Neuronal stem cell (in vitro differentiated cells): ENCODE measurements at regions not wholly inside any gene's neighbourhood (a gene's known extent, or its start where the extent isn't known, plus 50 kb on each side); places are given as distances from the start of the nearest gene placed in this dataset.
A peak's percentile ranks its signal among the peaks of the same experiment; 100 is the strongest.

Experiments
- DNase-seq: peaks from one replicate; pipeline ENCODE4 v3.0.0-alpha.2; 2013; ENCODE audit warnings: low spot score
- H2AFZ ChIP-seq: one replicate; pipeline ENCODE4 v1.6.1; 2013; ENCODE audit warnings: mild to moderate bottlenecking, low read length, inconsistent platforms
- H2AK5ac ChIP-seq: 2 replicates; pipeline ENCODE4 v1.6.1; 2013; ENCODE audit warnings: low read depth, mild to moderate bottlenecking, inconsistent platforms, low read length, moderate library complexity, mixed read lengths
- H2BK120ac ChIP-seq: 2 replicates; pipeline ENCODE4 v1.6.1; 2013; ENCODE audit warnings: low read depth, mild to moderate bottlenecking, inconsistent platforms, low read length, moderate library complexity, mixed read lengths
- H2BK12ac ChIP-seq: one replicate; pipeline ENCODE4 v1.6.1; 2013; ENCODE audit warnings: low read length, inconsistent platforms
- H2BK15ac ChIP-seq: 2 replicates; pipeline ENCODE4 v1.6.1; 2013; ENCODE audit warnings: mild to moderate bottlenecking, low read length, inconsistent platforms, mixed read lengths
- H2BK5ac ChIP-seq: one replicate; pipeline ENCODE4 v1.6.1; 2013; ENCODE audit warnings: inconsistent platforms, mild to moderate bottlenecking, low read length, moderate library complexity
- H3K14ac ChIP-seq: one replicate; pipeline ENCODE4 v1.6.1; 2013; ENCODE audit warnings: low read length, inconsistent platforms
- H3K18ac ChIP-seq: 2 replicates; pipeline ENCODE4 v1.6.1; 2013; ENCODE audit warnings: low read length, inconsistent platforms
- H3K23ac ChIP-seq: 2 replicates; pipeline ENCODE4 v1.6.1; 2013; ENCODE audit warnings: low read depth, mild to moderate bottlenecking, mixed read lengths, low read length, inconsistent platforms; ENCODE audit not compliant: poor library complexity
- H3K27ac ChIP-seq: replicated peaks from 3 replicates; pipeline ENCODE4 v1.5.1; 2013; ENCODE audit warnings: low read length, inconsistent platforms
- H3K27me3 ChIP-seq, 3 experiments: 2 replicates each; pipeline ENCODE4 v1.6.1; 2013; ENCODE audit warnings: low read length in 3 of 3, mild to moderate bottlenecking in 2 of 3, inconsistent platforms in 1 of 3, low read depth in 1 of 3, mixed read lengths in 1 of 3, moderate library complexity in 1 of 3; ENCODE audit not compliant: control insufficient read depth in 3 of 3, insufficient read depth in 3 of 3
- H3K36me3 ChIP-seq, 2 donors: replicated peaks in 1 of 2; 2 replicates each; pipeline ENCODE4 v1.6.1; 2013; ENCODE audit warnings: low read length in 2 of 2; ENCODE audit not compliant: control insufficient read depth in 2 of 2, insufficient read depth in 2 of 2
- H3K4ac ChIP-seq: 2 replicates; pipeline ENCODE4 v1.6.1; 2013; ENCODE audit warnings: inconsistent platforms, mild to moderate bottlenecking, low read length, moderate library complexity
- H3K4me1 ChIP-seq, 2 donors: 1 replicate in 1 of 2; 2 replicates in 1 of 2; pipeline ENCODE4 v1.6.1; 2013; ENCODE audit warnings: low read length in 2 of 2, low read depth in 1 of 2; ENCODE audit not compliant: control insufficient read depth in 2 of 2, insufficient read depth in 1 of 2
- H3K4me2 ChIP-seq: one replicate; pipeline ENCODE4 v1.6.1; 2013; ENCODE audit warnings: mild to moderate bottlenecking, low read length, inconsistent platforms; ENCODE audit not compliant: insufficient read depth, poor library complexity, severe bottlenecking
- H3K4me3 ChIP-seq, 2 donors: 2 replicates each; pipeline ENCODE4 v1.5.1; 2013; ENCODE audit warnings: low read length in 2 of 2, mild to moderate bottlenecking in 2 of 2, inconsistent platforms in 1 of 2, moderate library complexity in 1 of 2
- H3K79me1 ChIP-seq: one replicate; pipeline ENCODE4 v1.6.1; 2013; ENCODE audit warnings: low read depth, mild to moderate bottlenecking, inconsistent platforms, low read length, moderate library complexity
- H3K9ac ChIP-seq: one replicate; pipeline ENCODE4 v1.6.1; 2013; ENCODE audit warnings: mild to moderate bottlenecking, low read depth, low read length, inconsistent platforms; ENCODE audit not compliant: poor library complexity
- H3K9me3 ChIP-seq, 2 donors: replicated peaks in 1 of 2; 2 replicates each; pipeline versions ENCODE3 to v1.6.1; 2013; ENCODE audit warnings: low read length in 2 of 2, mild to moderate bottlenecking in 2 of 2, inconsistent platforms in 1 of 2, low read depth in 1 of 2, mixed read lengths in 1 of 2, moderate library complexity in 1 of 2; ENCODE audit not compliant: control insufficient read depth in 2 of 2, insufficient read depth in 1 of 2
- H4K8ac ChIP-seq: one replicate; pipeline ENCODE4 v1.6.1; 2013; ENCODE audit warnings: low read depth, mild to moderate bottlenecking, inconsistent platforms, low read length, moderate library complexity
- H4K91ac ChIP-seq: one replicate; pipeline ENCODE4 v1.6.1; 2013; ENCODE audit warnings: low read length, low read depth, mild to moderate bottlenecking, inconsistent platforms; ENCODE audit not compliant: poor library complexity
- WGBS, 2 donors: extraction: QIAGEN DNeasy Blood & Tissue Kit; methylation state at CpG; one replicate each; pipeline ENCODE4 v1.1.7; 2013; ENCODE audit warnings: missing lambda C conversion rate in 2 of 2, mixed read lengths in 1 of 2; ENCODE audit not compliant: insufficient read length in 2 of 2, insufficient replicate concordance in 1 of 2; ENCODE audit errors: extremely low coverage in 2 of 2; 5-methylcytosine and 5-hydroxymethylcytosine counted together

DNA sequence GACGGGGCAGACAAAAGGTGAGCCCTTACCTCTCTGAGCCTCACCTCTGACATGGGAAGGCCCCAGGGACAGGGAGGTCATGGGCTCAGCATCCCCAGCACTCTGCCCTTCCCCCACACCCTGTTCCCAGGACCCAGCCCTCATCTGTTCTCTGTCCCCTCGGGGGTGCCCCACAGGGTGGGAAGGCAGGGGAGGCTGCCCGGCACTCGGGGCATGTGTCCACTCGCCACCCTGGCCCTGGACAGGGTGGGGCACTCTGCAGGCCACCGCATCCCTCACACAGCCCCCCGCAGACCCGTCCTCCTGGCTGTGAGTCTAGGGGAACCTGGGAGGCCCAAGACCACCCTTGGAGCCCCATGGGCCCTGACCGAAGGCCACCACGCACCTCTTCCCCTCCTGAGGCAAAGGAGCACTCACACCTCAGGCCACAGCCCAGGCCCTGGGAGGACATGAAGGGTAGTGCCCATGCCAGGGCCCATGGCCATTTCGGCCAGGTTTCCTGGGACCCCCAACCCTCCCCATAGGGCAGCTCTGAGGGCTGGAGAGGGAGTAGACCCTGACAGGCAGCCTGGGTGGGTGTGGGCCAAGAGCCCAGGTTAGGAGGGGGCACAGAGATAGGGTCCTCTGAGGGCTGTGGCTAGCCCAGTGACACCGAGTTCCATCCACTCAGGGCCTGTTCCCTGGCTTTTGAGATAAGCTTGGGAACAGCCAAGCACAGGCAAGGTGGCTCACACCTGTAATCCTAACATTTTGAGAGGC lies 193.1 kb downstream of the IGLL1 start:
- Histone ChIP-seq H3K14ac (no peak overlapping the region), H3K36me3 (no peaks in the 10 kb centered on the region), H3K27me3 (peaks cover 0 to 12% (median 0%) of the 10 kb centered on the region in 3 experiments), H3K79me1 (no peaks in the 10 kb centered on the region), H2BK15ac (peak overlapping the region; percentile 98), H4K8ac (no peak overlapping the region), H3K9me3 (no peaks in the 10 kb centered on the region), H3K4me3 (no peak overlapping the region), H3K23ac (no peak overlapping the region), H3K18ac (no peak overlapping the region), H4K91ac (no peak overlapping the region), H3K4me2 (no peak overlapping the region), H2AFZ (no peak overlapping the region), H3K27ac (no peak overlapping the region), H2BK120ac (no peak overlapping the region), H2AK5ac (peak overlapping the region; percentile 90), H2BK5ac (no peak overlapping the region), H3K4me1 (peaks cover 3 to 9% of the 10 kb centered on the region in 2 donors), H2BK12ac (peak overlapping the region; percentile 41), H3K9ac (no peak overlapping the region), H3K4ac (no peak overlapping the region)
- no CpG with 5 or more reads among the region's 12 CpGs for whole genome bisulfite sequencing, 2 donors
- DNase-seq, result no peak

DNA sequence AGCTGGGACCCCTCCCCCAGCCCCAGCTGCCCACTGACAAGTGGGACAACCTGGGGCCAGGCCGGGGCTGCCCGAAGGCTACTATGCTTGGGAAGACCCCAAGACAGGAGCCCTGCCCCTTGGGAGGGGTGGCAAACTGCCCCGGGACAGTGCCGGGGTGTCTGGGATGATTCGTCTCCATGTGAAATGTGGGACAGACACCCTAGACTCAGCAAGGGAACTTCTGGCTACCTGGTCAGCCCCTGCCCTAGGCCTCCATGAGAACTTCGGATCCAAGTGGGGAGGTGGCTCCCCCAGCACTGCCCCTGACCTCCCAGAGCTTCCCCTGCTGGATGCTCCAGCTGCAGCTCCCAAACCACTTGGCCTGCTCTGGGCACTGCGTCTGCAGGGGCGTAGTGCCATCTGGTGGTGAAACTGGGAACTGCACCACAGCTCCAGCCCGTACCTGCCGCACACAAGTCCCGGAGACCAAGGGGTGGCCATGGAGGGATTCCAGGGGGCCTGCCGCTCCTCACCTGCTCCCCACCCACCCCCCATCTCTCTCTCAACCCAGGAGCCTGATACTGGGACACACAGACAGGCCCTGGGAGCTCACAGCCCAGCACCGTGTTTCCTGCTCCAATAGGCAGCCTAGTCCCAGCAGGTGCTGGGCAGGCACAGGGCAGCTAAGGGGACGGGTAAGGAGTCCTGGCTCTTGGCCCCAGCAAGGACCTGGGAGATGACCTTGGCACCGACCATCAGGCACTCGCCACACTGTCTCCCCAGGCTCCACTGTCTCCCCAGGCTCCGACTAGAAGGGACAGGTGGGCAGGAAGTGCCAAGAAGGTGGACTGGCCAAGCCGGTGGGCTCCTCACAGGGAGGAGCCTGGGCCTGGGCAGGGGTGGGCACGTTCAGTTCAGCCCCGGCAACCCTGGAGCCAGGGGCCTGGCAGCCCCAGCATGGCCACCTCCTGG lies 194.1 kb downstream of the IGLL1 start:
- no CpG with 5 or more reads among the region's 20 CpGs for WGBS, 2 donors
- Histone ChIP-seq H3K9ac (no peak overlapping the region), H4K8ac (no peak overlapping the region), H3K4me3 (no peak overlapping the region), H3K4me2 (no peak overlapping the region), H3K36me3 (no peaks in the 10 kb centered on the region), H3K27ac (no peak overlapping the region), H2BK5ac (no peak overlapping the region), H3K27me3 (peaks cover 0 to 12% (median 0%) of the 10 kb centered on the region in 3 experiments), H4K91ac (no peak overlapping the region), H2AK5ac (peak overlapping the region; percentile 20), H2BK12ac (no peak overlapping the region), H3K18ac (peak overlapping the region; percentile 44), H3K79me1 (no peaks in the 10 kb centered on the region), H2BK120ac (no peak overlapping the region), H2BK15ac (no peak overlapping the region), H3K4ac (no peak overlapping the region), H3K4me1 (peaks cover 3 to 9% of the 10 kb centered on the region in 2 donors), H2AFZ (peak overlapping the region; percentile 86), H3K9me3 (no peaks in the 10 kb centered on the region), H3K14ac (no peak overlapping the region), H3K23ac (no peak overlapping the region)
- peak; percentile 72 for DNase-seq

DNA sequence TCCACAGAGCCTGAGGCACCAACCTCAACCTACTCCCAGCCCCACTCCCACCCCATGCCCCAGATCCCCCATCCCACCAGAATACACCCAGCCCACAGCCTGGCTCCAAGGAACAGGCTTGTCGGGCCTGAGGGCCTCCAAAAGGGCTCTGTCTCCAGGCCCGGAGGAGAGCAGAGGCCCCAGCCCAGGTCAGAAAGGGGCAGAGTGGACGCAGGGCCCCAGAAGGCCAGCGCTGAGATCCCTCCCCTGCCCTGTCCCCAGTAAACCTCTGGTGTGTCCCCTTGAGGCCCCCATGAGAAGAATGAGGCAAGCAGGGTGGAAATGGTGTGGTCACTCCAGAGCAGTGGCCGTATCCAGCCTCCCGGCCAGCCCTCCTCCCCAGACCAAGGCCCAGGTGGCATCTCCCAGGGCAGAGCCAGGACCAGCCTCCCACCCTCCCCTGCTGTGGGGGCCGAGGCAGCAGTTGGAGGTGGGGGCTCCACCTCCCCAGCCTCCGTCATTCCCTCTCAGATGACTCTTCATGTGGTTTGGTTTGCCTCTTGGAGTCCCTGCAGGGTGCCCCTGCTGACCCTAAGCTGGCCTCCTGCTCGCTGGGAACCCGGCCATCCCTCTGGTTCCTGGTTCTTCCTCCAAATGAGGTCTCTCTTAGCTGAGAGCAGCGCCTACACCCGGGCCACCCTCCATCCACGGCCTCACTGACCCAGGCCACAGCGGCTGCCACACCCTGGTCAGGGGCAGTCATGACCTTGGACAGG lies 195.0 kb downstream of the IGLL1 start:
- peak overlapping the region; percentile 31 for H3K23ac ChIP-seq
- no peak overlapping the region for H3K4ac ChIP-seq
- no peak overlapping the region for H2BK12ac ChIP-seq
- no peaks in the 10 kb centered on the region for H3K9me3 ChIP-seq
- no peak overlapping the region for H3K4me2 ChIP-seq
- DNase-seq, result no peak
- H2AFZ ChIP-seq, result no peak overlapping the region
- WGBS, 2 donors, result no CpG with 5 or more reads among the region's 14 CpGs
- H3K9ac ChIP-seq, result peak overlapping the region; percentile 50
- no peak overlapping the region for H3K14ac ChIP-seq
- H2AK5ac ChIP-seq, result peak overlapping the region; percentile 74
- peaks cover 3 to 9% of the 10 kb centered on the region in 2 donors for H3K4me1 ChIP-seq
- no peak overlapping the region for H4K91ac ChIP-seq
- H2BK15ac ChIP-seq, result peak overlapping the region; percentile 92
- H2BK120ac ChIP-seq, result peak overlapping the region; percentile 31
- no peak overlapping the region for H3K4me3 ChIP-seq
- H3K36me3 ChIP-seq, result no peaks in the 10 kb centered on the region
- peaks cover 0 to 12% (median 0%) of the 10 kb centered on the region in 3 experiments for H3K27me3 ChIP-seq
- no peak overlapping the region for H3K18ac ChIP-seq
- no peaks in the 10 kb centered on the region for H3K79me1 ChIP-seq
- no peak overlapping the region for H3K27ac ChIP-seq
- peak overlapping the region; percentile 5 for H2BK5ac ChIP-seq
- no peak overlapping the region for H4K8ac ChIP-seq
